HEK293T (cell line): ENCODE measurements at regions not wholly inside any gene's neighbourhood (a gene's known extent, or its start where the extent isn't known, plus 50 kb on each side); places are given as distances from the start of the nearest gene placed in this dataset.

Source experiments
- ARNT ChIP-seq: fragments of 450-650 bp; IDR thresholded peaks from 2 replicates; pipeline ENCODE4 v1.6.1; 2017; ENCODE audit warnings: mild to moderate bottlenecking
- BHLHE40 ChIP-seq: fragments of 450-650 bp; IDR thresholded peaks from 2 replicates; pipeline ENCODE4 v1.6.1; 2016; ENCODE audit warnings: mild to moderate bottlenecking, moderate library complexity, borderline replicate concordance
- ELF4 ChIP-seq: fragments of 450-650 bp; IDR thresholded peaks from 2 replicates; pipeline ENCODE4 v1.6.1; 2017; ENCODE audit warnings: antibody characterized with exemption
- FOXA1 ChIP-seq: fragments of 450-650 bp; IDR thresholded peaks from 2 replicates; pipeline ENCODE4 v1.6.1; 2016; ENCODE audit warnings: mild to moderate bottlenecking
- FOXM1 ChIP-seq: fragments of 450-650 bp; IDR thresholded peaks from 2 replicates; pipeline ENCODE4 v1.6.1; 2017; ENCODE audit warnings: mild to moderate bottlenecking, borderline replicate concordance
- SUZ12 ChIP-seq: fragments of 450-650 bp; IDR thresholded peaks from 2 replicates; pipeline ENCODE4 v1.6.1; 2016; ENCODE audit warnings: mild to moderate bottlenecking

GRCh38 chr3:191123231-191123630 is 75.8 kb upstream of the OSTN start:
- TF ChIP-seq BHLHE40: no peak
- no peak for TF ChIP-seq FOXM1
- TF ChIP-seq ELF4: no peak
- TF ChIP-seq FOXA1: no peak
- TF ChIP-seq SUZ12: no peak
- TF ChIP-seq ARNT: no peak
